ENCODE measurements at regions not wholly inside any gene's neighbourhood (a gene's known extent, or its start where the extent isn't known, plus 50 kb on each side); places are given as distances from the start of the nearest gene placed in this dataset.

GRCh38 chr13:81041761-81042160 lies 700.8 kb upstream of the SPRY2 start:
- peaks cover 3% of the 10 kb centered on the region for H3K9me3 ChIP-seq (ENCODE audit: low read depth, low read length)
- no peaks in the 10 kb centered on the region for H3K79me2 ChIP-seq (ENCODE audit: insufficient read depth, low read length)
- H3K4me2 ChIP-seq (ENCODE audit: insufficient read depth, low read length), result no peak overlapping the region
- H3K4me1 ChIP-seq (ENCODE audit: insufficient read depth, low read length), result no peaks in the 10 kb centered on the region
- H3K36me3 ChIP-seq (ENCODE audit: insufficient read depth, low read length), result no peaks in the 10 kb centered on the region
- no peak overlapping the region for H2AFZ ChIP-seq (ENCODE audit: low read length)
- H3K27ac ChIP-seq (ENCODE audit: low read depth, low read length), result no peak overlapping the region
- TF ChIP-seq CTCF (IDR thresholded peaks at IDR 0.05; ENCODE audit: extremely low read depth, low read depth, low read length), result no peak
- H3K27me3 ChIP-seq (ENCODE audit: insufficient read depth, low read length), result no peaks in the 10 kb centered on the region
- H4K20me1 ChIP-seq (ENCODE audit: insufficient read depth, low read length), result no peaks in the 10 kb centered on the region
- no peak for DNase-seq (ENCODE audit: insufficient read length, low spot score, missing footprints)
- H3K4me3 ChIP-seq (ENCODE audit: insufficient read depth, low read length), result no peak overlapping the region

- H3K27ac ChIP-seq (ENCODE audit: low read depth, low read length), result no peak overlapping the region
- no peaks in the 10 kb centered on the region for H3K27me3 ChIP-seq (ENCODE audit: insufficient read depth, low read length)
- H2AFZ ChIP-seq (ENCODE audit: low read length), result no peak overlapping the region
- H3K4me3 ChIP-seq (ENCODE audit: insufficient read depth, low read length), result no peak overlapping the region
- TF ChIP-seq CTCF (IDR thresholded peaks at IDR 0.05; ENCODE audit: extremely low read depth, low read depth, low read length), result no peak
- no peaks in the 10 kb centered on the region for H3K79me2 ChIP-seq (ENCODE audit: insufficient read depth, low read length)
- no peaks in the 10 kb centered on the region for H3K9me3 ChIP-seq (ENCODE audit: low read depth, low read length)
- H3K36me3 ChIP-seq (ENCODE audit: insufficient read depth, low read length), result no peaks in the 10 kb centered on the region
- no peaks in the 10 kb centered on the region for H3K4me1 ChIP-seq (ENCODE audit: insufficient read depth, low read length)
- DNase-seq (ENCODE audit: insufficient read length, low spot score, missing footprints), result no peak
- H4K20me1 ChIP-seq (ENCODE audit: insufficient read depth, low read length), result no peaks in the 10 kb centered on the region
- no peak overlapping the region for H3K4me2 ChIP-seq (ENCODE audit: insufficient read depth, low read length)
These were observed 691.1 kb upstream of the SPRY2 start for GRCh38 chr13:81031996-81032395.

GRCh38 chr13:81025091-81025490 lies 684.2 kb upstream of the SPRY2 start:
- Histone ChIP-seq H3K9me3 (ENCODE audit: low read depth, low read length) (no peaks in the 10 kb centered on the region), H3K36me3 (ENCODE audit: insufficient read depth, low read length) (no peaks in the 10 kb centered on the region), H3K4me2 (ENCODE audit: insufficient read depth, low read length) (no peak overlapping the region), H3K27ac (ENCODE audit: low read depth, low read length) (no peak overlapping the region), H4K20me1 (ENCODE audit: insufficient read depth, low read length) (no peaks in the 10 kb centered on the region), H3K27me3 (ENCODE audit: insufficient read depth, low read length) (no peaks in the 10 kb centered on the region), H2AFZ (ENCODE audit: low read length) (no peak overlapping the region), H3K4me3 (ENCODE audit: insufficient read depth, low read length) (no peak overlapping the region), H3K79me2 (ENCODE audit: insufficient read depth, low read length) (no peaks in the 10 kb centered on the region), H3K4me1 (ENCODE audit: insufficient read depth, low read length) (no peaks in the 10 kb centered on the region)
- DNase-seq (ENCODE audit: insufficient read length, low spot score, missing footprints), result no peak
- TF ChIP-seq CTCF (IDR thresholded peaks at IDR 0.05; ENCODE audit: extremely low read depth, low read depth, low read length), result no peak

GRCh38 chr13:81021284-81021840 lies 680.4 kb upstream of the SPRY2 start:
- H3K27ac ChIP-seq (ENCODE audit: low read depth, low read length), result no peak overlapping the region
- no peak for TF ChIP-seq CTCF (IDR thresholded peaks at IDR 0.05; ENCODE audit: extremely low read depth, low read depth, low read length)
- no peak overlapping the region for H2AFZ ChIP-seq (ENCODE audit: low read length)
- H3K36me3 ChIP-seq (ENCODE audit: insufficient read depth, low read length), result no peaks in the 10 kb centered on the region
- H3K9me3 ChIP-seq (ENCODE audit: low read depth, low read length), result no peaks in the 10 kb centered on the region
- no peak overlapping the region for H3K4me2 ChIP-seq (ENCODE audit: insufficient read depth, low read length)
- H3K4me1 ChIP-seq (ENCODE audit: insufficient read depth, low read length), result no peaks in the 10 kb centered on the region
- H4K20me1 ChIP-seq (ENCODE audit: insufficient read depth, low read length), result no peaks in the 10 kb centered on the region
- no peak for DNase-seq (ENCODE audit: insufficient read length, low spot score, missing footprints)
- no peak overlapping the region for H3K4me3 ChIP-seq (ENCODE audit: insufficient read depth, low read length)
- no peaks in the 10 kb centered on the region for H3K79me2 ChIP-seq (ENCODE audit: insufficient read depth, low read length)
- H3K27me3 ChIP-seq (ENCODE audit: insufficient read depth, low read length), result no peaks in the 10 kb centered on the region

Measured in osteoblast (primary cell).